ENCODE measurements at regions not wholly inside any gene's neighbourhood (a gene's known extent, or its start where the extent isn't known, plus 50 kb on each side); places are given as distances from the start of the nearest gene placed in this dataset.
A peak's percentile ranks its signal among the peaks of the same experiment; 100 is the strongest.

- no peak overlapping the region for H4K5ac ChIP-seq (ENCODE audit: low read depth, low read length)
- H3K4ac ChIP-seq (ENCODE audit: low read depth, low read length), result no peak overlapping the region
- CTCF ChIA-PET, result no interaction called here
- no peak overlapping the region for H3K14ac ChIP-seq (replicated peaks; ENCODE audit: low read depth, low read length)
- no peak for ATAC-seq (ENCODE audit: low read depth)
- H4K8ac ChIP-seq (ENCODE audit: low read depth in 2 of 2, low read length in 2 of 2), result no peak overlapping the region
- no peak overlapping the region for H3K4me3 ChIP-seq (ENCODE audit: insufficient read depth, low read depth, low read length)
- no peaks in the 10 kb centered on the region for H3K9me3 ChIP-seq (ENCODE audit: control insufficient read depth, insufficient read depth, low read length)
- no TSS peak for BruUV-seq (replicated peaks)
- TF ChIP-seq FOS (IDR thresholded peaks at IDR 0.05; ENCODE audit: low read depth, low read length) (no peak), CTCF (conservative IDR thresholded peaks at IDR 0.05; ENCODE audit: low read depth, low read length) (no peak), CHD1 (IDR thresholded peaks at IDR 0.05; ENCODE audit: low read depth, low read length) (no peak), USF2 (IDR thresholded peaks at IDR 0.05; ENCODE audit: low read depth, low read length) (no peak), MAFK (IDR thresholded peaks at IDR 0.05; ENCODE audit: low read depth, low read length) (peak; percentile 76), RAD21 (IDR thresholded peaks at IDR 0.05; ENCODE audit: low read length) (no peak), MXI1 (IDR thresholded peaks at IDR 0.05; ENCODE audit: borderline replicate concordance, low read depth, low read length) (no peak)
- no peaks in the 10 kb centered on the region for H4K20me1 ChIP-seq (ENCODE audit: insufficient read depth, low read length)
- H2AK5ac ChIP-seq (ENCODE audit: low read depth, low read length), result no peak overlapping the region
- H3K36me3 ChIP-seq (ENCODE audit: control insufficient read depth, insufficient read depth, low read length), result no peaks in the 10 kb centered on the region
- no peak overlapping the region for H3K27ac ChIP-seq (ENCODE audit: insufficient read depth, low read length)
- no peak overlapping the region for H2BK15ac ChIP-seq (ENCODE audit: low read depth, low read length)
- H3K9ac ChIP-seq (ENCODE audit: low read depth, low read length), result no peak overlapping the region
- H3K23ac ChIP-seq (ENCODE audit: low read depth, low read length), result no peak overlapping the region
- no peaks in the 10 kb centered on the region for H3K9me1 ChIP-seq (ENCODE audit: insufficient read depth, low read length)
- dilution Hi-C loops (cut with HindIII; ENCODE audit: low sequenced_read_pairs, unreplicated experiment), result no loop called here
- DNase-seq, result no peak
- peaks cover 2% of the 10 kb centered on the region for H3K27me3 ChIP-seq (ENCODE audit: control insufficient read depth, insufficient read depth, low read length)
- H3K18ac ChIP-seq (ENCODE audit: low read depth, low read length), result no peak overlapping the region
- no peak overlapping the region for H4K91ac ChIP-seq (ENCODE audit: insufficient read depth, low read depth, low read length)
- POLR2A ChIA-PET (ENCODE audit: unreplicated experiment), result no interaction called here
- H2BK120ac ChIP-seq (ENCODE audit: low read depth, low read length), result no peak overlapping the region
- no peak overlapping the region for H2AK9ac ChIP-seq (replicated peaks; ENCODE audit: low read depth, low read length, poor library complexity)
- no peak overlapping the region for H2AFZ ChIP-seq (replicated peaks; ENCODE audit: low read length, poor library complexity)
- no peak overlapping the region for H3K4me2 ChIP-seq (ENCODE audit: low read depth, low read length)
- H3K79me1 ChIP-seq (ENCODE audit: low read depth in 1 of 2, low read length in 2 of 2), result no peaks in the 10 kb centered on the region
- no peak overlapping the region for H3K56ac ChIP-seq (ENCODE audit: extremely low read depth, insufficient read depth, low read length)
- WGBS, 2 experiments (ENCODE audit: extremely low coverage in 2 of 2, insufficient read length in 1 of 2), result no CpG with 5 or more reads among the region's 6 CpGs
- no peaks in the 10 kb centered on the region for H3K4me1 ChIP-seq (ENCODE audit: control insufficient read depth, insufficient read depth, low read length)
- in situ Hi-C loops (cut with MboI; ENCODE audit: low sequenced_read_pairs), result loop anchor here (25.0 kb wide), 1 partner anchor 1613 kb away; no protein-coding TSS in a partner anchor
- no peak overlapping the region for H2BK5ac ChIP-seq (ENCODE audit: low read depth, low read length, poor library complexity, severe bottlenecking)
- H2BK20ac ChIP-seq (ENCODE audit: low read depth, low read length), result no peak overlapping the region
- intact Hi-C loops (cut with micrococcal nuclease), result no loop called here
Measured at GRCh38 chr9:108750661-108751215, 105.0 kb downstream of the ACTL7B start.
